Psoas muscle (tissue), 7 donors: ENCODE measurements at regions not wholly inside any gene's neighbourhood (a gene's known extent, or its start where the extent isn't known, plus 50 kb on each side); places are given as distances from the start of the nearest gene placed in this dataset.

Experiments
- ATAC-seq, 4 donors: fragments of 200-7000 bp; cut with Tn5 transposase; one replicate each; pipeline ENCODE4 v1.9.1; 2020; ENCODE audit warnings: moderate library complexity in 3 of 4, mild to moderate bottlenecking in 2 of 4
- DNase-seq, 2 donors: peaks; one replicate each; pipeline ENCODE4 v3.0.0-alpha.2; 2020
- H3K27ac ChIP-seq: fragments of 200-600 bp; one replicate; pipeline ENCODE4 v1.8.0; 2022
- H3K27me3 ChIP-seq, 3 donors: fragments of 200-600 bp in 1 of 3; one replicate each; pipeline versions ENCODE4 v1.6.1 to v1.8.0; 2013 to 2022; ENCODE audit warnings: low read length in 2 of 3, mild to moderate bottlenecking in 2 of 3, moderate library complexity in 1 of 3; ENCODE audit not compliant: insufficient read depth in 3 of 3
- H3K36me3 ChIP-seq, 2 donors: fragments of 200-600 bp in 1 of 2; one replicate each; pipeline versions ENCODE4 v1.6.1 to v1.8.0; 2013 to 2022; ENCODE audit warnings: low read depth in 1 of 2, mild to moderate bottlenecking in 1 of 2, moderate library complexity in 1 of 2; ENCODE audit not compliant: insufficient read depth in 1 of 2
- H3K4me1 ChIP-seq: fragments of 200-600 bp; one replicate; pipeline ENCODE4 v1.8.0; 2022
- H3K4me3 ChIP-seq: fragments of 200-600 bp; one replicate; pipeline ENCODE4 v1.8.0; 2022; ENCODE audit warnings: mild to moderate bottlenecking
- H3K9me3 ChIP-seq: fragments of 200-600 bp; one replicate; pipeline ENCODE4 v1.8.0; 2022
- WGBS, 3 donors: extraction: QIAGEN DNeasy Blood & Tissue Kit; methylation state at CpG; one replicate each; pipeline versions ENCODE4 v1.1.6 to v1.1.7; 2013; 5-methylcytosine and 5-hydroxymethylcytosine counted together
- intact Hi-C, 2 donors: fragments of 100-400 bp; cut with DNase I; formaldehyde crosslinking; loops; one replicate each; pipeline versions ENCODE4 v1.11.0 to v1.14.2; 2022
- TF ChIP-seq, protein P1 (sequence below): fragments of 200-600 bp; IDR thresholded peaks from one replicate; pipeline ENCODE4 v1.8.0; 2022; ENCODE audit warnings: antibody characterized with exemption
- donor health status: healthy with polysubstance abuse.
- donor health status: DM: no; HTN: no; CAD: no; lungs with moderate emphysema.
- donor health status: Bipolar disorder and iron deficiency.
- donor health status: healthy.
- donor health status: DM: yes; HTN: yes; CAD: no.
- donor health status: DM: no; HTN: no; CAD: no.
- donor health status: DM: yes; HTN: yes; CAD: no.

DNA sequence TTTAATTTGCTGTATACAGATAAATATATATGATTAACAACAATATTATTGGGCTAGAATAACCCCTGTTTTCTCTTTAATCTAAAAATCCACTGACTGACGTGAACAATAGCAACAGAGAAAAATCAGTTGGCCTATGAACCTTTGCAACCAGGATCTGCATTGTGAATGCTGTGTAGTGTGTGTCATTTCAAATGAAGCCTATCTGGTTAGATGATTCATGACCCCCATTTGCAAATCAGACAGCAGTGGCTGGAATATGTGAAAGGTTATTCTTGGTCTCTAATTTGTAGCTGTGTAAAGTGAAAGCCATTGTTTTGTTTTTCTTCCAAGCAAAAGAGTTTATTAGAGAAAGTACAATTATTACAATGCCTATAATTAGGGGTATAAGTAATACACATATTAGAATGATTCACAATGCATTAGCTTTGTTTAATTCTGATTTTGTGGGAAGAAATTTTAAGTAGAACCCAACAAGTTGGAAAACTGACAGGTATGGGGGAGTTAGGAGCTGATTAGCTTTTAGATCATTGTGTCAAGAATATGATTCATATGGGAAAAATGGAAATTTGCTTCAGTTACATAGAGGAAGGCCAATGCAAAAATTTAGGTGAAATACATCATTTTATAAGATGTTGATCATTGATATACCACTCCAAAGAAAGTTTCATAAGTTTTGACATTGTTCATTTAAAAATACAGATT, 1362.2 kb upstream of the TMEFF2 start:
- TF ChIP-seq, protein P1, sequence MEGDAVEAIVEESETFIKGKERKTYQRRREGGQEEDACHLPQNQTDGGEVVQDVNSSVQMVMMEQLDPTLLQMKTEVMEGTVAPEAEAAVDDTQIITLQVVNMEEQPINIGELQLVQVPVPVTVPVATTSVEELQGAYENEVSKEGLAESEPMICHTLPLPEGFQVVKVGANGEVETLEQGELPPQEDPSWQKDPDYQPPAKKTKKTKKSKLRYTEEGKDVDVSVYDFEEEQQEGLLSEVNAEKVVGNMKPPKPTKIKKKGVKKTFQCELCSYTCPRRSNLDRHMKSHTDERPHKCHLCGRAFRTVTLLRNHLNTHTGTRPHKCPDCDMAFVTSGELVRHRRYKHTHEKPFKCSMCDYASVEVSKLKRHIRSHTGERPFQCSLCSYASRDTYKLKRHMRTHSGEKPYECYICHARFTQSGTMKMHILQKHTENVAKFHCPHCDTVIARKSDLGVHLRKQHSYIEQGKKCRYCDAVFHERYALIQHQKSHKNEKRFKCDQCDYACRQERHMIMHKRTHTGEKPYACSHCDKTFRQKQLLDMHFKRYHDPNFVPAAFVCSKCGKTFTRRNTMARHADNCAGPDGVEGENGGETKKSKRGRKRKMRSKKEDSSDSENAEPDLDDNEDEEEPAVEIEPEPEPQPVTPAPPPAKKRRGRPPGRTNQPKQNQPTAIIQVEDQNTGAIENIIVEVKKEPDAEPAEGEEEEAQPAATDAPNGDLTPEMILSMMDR: no peak
- 68 to 78% (median 73%) methylated on average over 1 of the region's 1 CpG for WGBS, 3 donors
- no peak overlapping the region for H3K27ac ChIP-seq

DNA sequence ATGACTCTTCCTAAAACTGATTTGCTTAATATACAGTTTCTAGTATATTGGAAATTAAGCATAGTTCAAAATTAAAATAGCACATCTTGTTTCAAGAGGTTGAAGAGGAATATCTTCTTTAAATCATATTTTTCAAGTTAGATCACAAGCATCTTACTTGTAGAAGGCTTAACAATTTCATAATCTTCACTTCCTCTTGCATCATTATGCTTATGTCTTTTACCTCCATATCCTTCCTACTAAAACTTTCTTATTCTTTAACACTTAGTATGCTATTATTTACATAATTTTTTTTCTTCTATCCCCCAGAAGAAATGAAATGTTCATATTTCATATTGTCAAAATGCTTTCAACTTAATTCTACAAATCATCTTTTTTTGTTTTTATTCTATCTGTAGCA, 1354.9 kb upstream of the TMEFF2 start:
- no peaks in the 10 kb centered on the region for H3K27me3 ChIP-seq
- no peaks in the 10 kb centered on the region for H3K4me1 ChIP-seq
- peaks cover 2% of the 10 kb centered on the region for H3K9me3 ChIP-seq
- intact Hi-C loops: no loop called here
- TF ChIP-seq, protein P1: no peak
- H3K36me3 ChIP-seq: no peaks in the 10 kb centered on the region
- ATAC-seq: no peak
- no peak overlapping the region for H3K4me3 ChIP-seq
- H3K27ac ChIP-seq: no peak overlapping the region
- no peak for DNase-seq

More for the DNA sequence above, 1362.2 kb upstream of the TMEFF2 start:
- ATAC-seq (no peak), DNase-seq (no peak)
- Histone ChIP-seq H3K9me3 (no peaks in the 10 kb centered on the region), H3K4me1 (no peaks in the 10 kb centered on the region), H3K27me3 (no peaks in the 10 kb centered on the region), H3K36me3 (no peaks in the 10 kb centered on the region), H3K4me3 (no peak overlapping the region)
- intact Hi-C loops: no loop called here

DNA sequence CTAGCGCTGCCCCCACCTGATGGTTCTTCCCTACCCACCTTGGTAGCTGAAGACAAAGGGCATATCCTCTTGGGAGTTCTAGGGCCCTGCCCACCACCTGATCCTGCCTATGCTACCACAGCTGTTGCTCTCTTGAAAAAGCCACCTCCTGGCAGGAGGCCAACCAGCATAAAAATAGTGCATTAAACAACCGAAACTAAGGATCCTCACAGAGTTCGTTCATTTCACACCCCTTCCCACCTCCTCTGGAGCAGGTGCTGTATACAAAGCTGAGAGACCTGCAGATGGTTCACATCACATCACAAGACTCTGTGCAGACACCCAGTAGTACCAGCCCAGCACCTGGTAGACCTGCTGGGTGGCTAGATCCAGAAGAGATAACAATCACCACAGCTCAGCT, 1348.0 kb upstream of the TMEFF2 start:
- intact Hi-C loops: no loop called here

DNA sequence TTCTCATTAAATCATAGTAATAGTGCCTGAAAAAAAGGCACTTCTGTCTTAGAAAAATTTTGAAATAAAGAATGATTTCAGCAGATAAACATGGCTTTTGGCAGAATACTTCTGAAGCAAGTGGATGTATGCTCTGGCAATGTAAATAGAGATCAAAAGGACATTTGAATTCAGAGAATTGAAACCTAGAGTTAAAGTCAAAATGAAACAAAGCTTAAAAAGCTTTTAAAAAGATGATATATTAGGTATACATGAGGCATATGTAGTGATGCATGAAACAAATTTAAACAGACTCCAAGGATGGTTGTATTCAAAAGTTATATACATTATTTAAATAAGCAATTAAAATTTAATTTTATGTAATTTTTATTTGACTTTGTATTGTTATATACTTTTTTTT, 1344.5 kb upstream of the TMEFF2 start:
- Histone ChIP-seq H3K27ac (no peak overlapping the region), H3K4me3 (no peak overlapping the region), H3K36me3 (no peaks in the 10 kb centered on the region), H3K27me3 (no peaks in the 10 kb centered on the region), H3K4me1 (no peaks in the 10 kb centered on the region), H3K9me3 (no peaks in the 10 kb centered on the region)
- ATAC-seq (no peak), DNase-seq (no peak)
- intact Hi-C loops: no loop called here
- TF ChIP-seq, protein P1: no peak

More for the DNA sequence above, 1348.0 kb upstream of the TMEFF2 start:
- peaks cover 2% of the 10 kb centered on the region for H3K9me3 ChIP-seq
- H3K4me1 ChIP-seq: no peaks in the 10 kb centered on the region
- DNase-seq: no peak
- no peak overlapping the region for H3K27ac ChIP-seq
- TF ChIP-seq, protein P1: no peak
- WGBS, 3 donors: 48 to 54% (median 49%) methylated on average over 3 of the region's 3 CpGs
- H3K36me3 ChIP-seq: no peaks in the 10 kb centered on the region
- no peak overlapping the region for H3K4me3 ChIP-seq
- ATAC-seq: no peak
- no peaks in the 10 kb centered on the region for H3K27me3 ChIP-seq

DNA sequence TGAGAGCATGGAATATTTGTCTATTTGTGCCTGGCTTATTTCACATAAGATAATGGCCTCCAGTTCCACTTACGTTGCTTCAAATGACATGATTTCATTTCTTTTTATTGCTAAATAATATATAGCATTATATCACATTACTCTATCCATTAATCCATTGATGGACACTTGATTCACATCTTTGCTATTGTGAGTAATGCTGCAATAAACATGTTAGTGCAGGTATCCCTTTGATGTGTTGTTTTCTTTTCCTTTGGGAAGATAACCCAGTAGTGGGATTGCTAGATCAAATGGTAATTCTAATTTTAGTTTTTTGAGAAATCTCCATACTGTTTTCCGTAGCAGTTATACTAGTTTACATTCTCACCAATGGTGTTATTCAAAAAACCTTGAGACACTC, 1343.3 kb upstream of the TMEFF2 start:
- Histone ChIP-seq H3K4me1 (no peaks in the 10 kb centered on the region), H3K27me3 (no peaks in the 10 kb centered on the region), H3K36me3 (no peaks in the 10 kb centered on the region), H3K4me3 (no peak overlapping the region), H3K27ac (no peak overlapping the region), H3K9me3 (no peaks in the 10 kb centered on the region)
- ATAC-seq: no peak
- TF ChIP-seq, protein P1: no peak
- DNase-seq: no peak
- WGBS, 3 donors: 83 to 92% (median 84%) methylated on average over 2 of the region's 2 CpGs
- intact Hi-C loops: no loop called here
